Upper lobe of left lung (tissue), 6 donors: ENCODE measurements at regions not wholly inside any gene's neighbourhood (a gene's known extent, or its start where the extent isn't known, plus 50 kb on each side); places are given as distances from the start of the nearest gene placed in this dataset.

ENCODE experiments used
- ATAC-seq, 2 donors: fragments of 200-7000 bp; cut with Tn5 transposase; one replicate each; pipeline ENCODE4 v1.9.1; 2022; ENCODE audit warnings: mild to moderate bottlenecking in 2 of 2, moderate library complexity in 2 of 2; ENCODE audit not compliant: low FRiP score in 2 of 2
- DNase-seq, 2 donors: peaks; one replicate each; pipeline ENCODE4 v3.0.0-alpha.2; 2019 to 2020
- H3K27ac ChIP-seq, 4 donors: fragments of 200-600 bp; sonication (generic); one replicate each; pipeline ENCODE4 v1.5.1; 2016 to 2019
- H3K27me3 ChIP-seq, 4 donors: fragments of 200-600 bp; sonication (generic); one replicate each; pipeline ENCODE4 v1.5.1; 2017 to 2019
- H3K36me3 ChIP-seq, 4 donors: fragments of 200-600 bp; sonication (generic); one replicate each; pipeline ENCODE4 v1.5.1; 2016 to 2019
- H3K4me1 ChIP-seq, 4 donors: fragments of 200-600 bp; sonication (generic); one replicate each; pipeline ENCODE4 v1.5.1; 2018 to 2019
- H3K4me3 ChIP-seq, 4 donors: fragments of 200-600 bp; sonication (generic); one replicate each; pipeline ENCODE4 v1.5.1; 2017 to 2019; ENCODE audit warnings: mild to moderate bottlenecking in 2 of 4, moderate library complexity in 1 of 4
- H3K9me3 ChIP-seq, 4 donors: fragments of 200-600 bp; sonication (generic); one replicate each; pipeline ENCODE4 v1.5.1; 2018 to 2019
- EP300 ChIP-seq, 4 donors: sonication (generic); formaldehyde crosslinking; IDR thresholded peaks; one replicate each; pipeline ENCODE4 v1.5.1; 2017; ENCODE audit warnings: antibody characterized with exemption in 4 of 4, control low read depth in 2 of 4
- POLR2A ChIP-seq, 4 donors: fragments of 450-650 bp; IDR thresholded peaks; one replicate each; pipeline ENCODE4 v1.5.1; 2016 to 2017; ENCODE audit warnings: antibody characterized with exemption in 4 of 4, mild to moderate bottlenecking in 2 of 4
- POLR2AphosphoS5 ChIP-seq, 2 donors: sonication (generic); formaldehyde crosslinking; IDR thresholded peaks; one replicate each; pipeline ENCODE4 v1.5.1; 2017; ENCODE audit warnings: antibody characterized with exemption in 2 of 2
- WGBS, 2 donors: methylation state at CpG; one replicate each; pipeline ENCODE4 v1.1.5; 2017 to 2018; 5-methylcytosine and 5-hydroxymethylcytosine counted together
- TF ChIP-seq, protein P1 (sequence below), 6 experiments: fragments of 450-650 bp in 4 of 6; fragments of 200-600 bp in 2 of 6; sonication (generic) in 2 of 6; IDR thresholded peaks; one replicate each; pipeline ENCODE4 v1.5.1; 2016 to 2019; ENCODE audit warnings: antibody characterized with exemption in 6 of 6
- donor health status: DM: no; HTN: no; CAD: no; lungs with moderate emphysema.
- donor health status: DM: no; HTN: yes; CAD: no; lungs with severe emphysema.

DNA sequence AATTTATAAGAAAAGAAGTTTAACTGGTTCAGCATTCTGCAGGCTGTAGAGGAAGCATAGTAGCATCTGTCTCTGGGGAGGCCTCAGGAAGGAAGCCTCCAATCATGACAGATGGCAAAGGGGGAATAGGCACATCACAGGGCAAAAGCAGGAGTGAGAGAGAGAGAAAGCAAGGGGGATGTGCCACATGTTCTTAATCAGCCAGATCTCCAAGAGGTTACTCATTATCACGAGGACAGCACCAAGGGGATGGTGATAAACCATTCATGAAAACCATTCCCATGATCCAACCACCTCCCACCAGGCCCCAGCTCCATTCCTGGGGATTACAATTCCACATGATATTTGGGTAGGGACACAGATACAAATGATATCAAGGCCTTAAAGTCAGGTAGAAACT, 217.5 kb upstream of the TCF21 start:
- no peak overlapping the region for H3K27ac ChIP-seq
- no peak overlapping the region for H3K4me3 ChIP-seq
- H3K36me3 ChIP-seq = no peaks in the 10 kb centered on the region
- no peaks in the 10 kb centered on the region for H3K9me3 ChIP-seq
- no peak for DNase-seq
- no peak for ATAC-seq
- no peaks in the 10 kb centered on the region for H3K27me3 ChIP-seq
- 60 to 73% methylated on average over 1 of the region's 1 CpG for WGBS, 2 donors
- no peak for TF ChIP-seq POLR2AphosphoS5 (IDR thresholded peaks at IDR 0.05)
- TF ChIP-seq EP300 (IDR thresholded peaks at IDR 0.05) = no peak
- TF ChIP-seq, protein P1, sequence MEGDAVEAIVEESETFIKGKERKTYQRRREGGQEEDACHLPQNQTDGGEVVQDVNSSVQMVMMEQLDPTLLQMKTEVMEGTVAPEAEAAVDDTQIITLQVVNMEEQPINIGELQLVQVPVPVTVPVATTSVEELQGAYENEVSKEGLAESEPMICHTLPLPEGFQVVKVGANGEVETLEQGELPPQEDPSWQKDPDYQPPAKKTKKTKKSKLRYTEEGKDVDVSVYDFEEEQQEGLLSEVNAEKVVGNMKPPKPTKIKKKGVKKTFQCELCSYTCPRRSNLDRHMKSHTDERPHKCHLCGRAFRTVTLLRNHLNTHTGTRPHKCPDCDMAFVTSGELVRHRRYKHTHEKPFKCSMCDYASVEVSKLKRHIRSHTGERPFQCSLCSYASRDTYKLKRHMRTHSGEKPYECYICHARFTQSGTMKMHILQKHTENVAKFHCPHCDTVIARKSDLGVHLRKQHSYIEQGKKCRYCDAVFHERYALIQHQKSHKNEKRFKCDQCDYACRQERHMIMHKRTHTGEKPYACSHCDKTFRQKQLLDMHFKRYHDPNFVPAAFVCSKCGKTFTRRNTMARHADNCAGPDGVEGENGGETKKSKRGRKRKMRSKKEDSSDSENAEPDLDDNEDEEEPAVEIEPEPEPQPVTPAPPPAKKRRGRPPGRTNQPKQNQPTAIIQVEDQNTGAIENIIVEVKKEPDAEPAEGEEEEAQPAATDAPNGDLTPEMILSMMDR (IDR thresholded peaks at IDR 0.05) = no peak
- no peak for TF ChIP-seq POLR2A (IDR thresholded peaks at IDR 0.05)
- H3K4me1 ChIP-seq = no peaks in the 10 kb centered on the region

DNA sequence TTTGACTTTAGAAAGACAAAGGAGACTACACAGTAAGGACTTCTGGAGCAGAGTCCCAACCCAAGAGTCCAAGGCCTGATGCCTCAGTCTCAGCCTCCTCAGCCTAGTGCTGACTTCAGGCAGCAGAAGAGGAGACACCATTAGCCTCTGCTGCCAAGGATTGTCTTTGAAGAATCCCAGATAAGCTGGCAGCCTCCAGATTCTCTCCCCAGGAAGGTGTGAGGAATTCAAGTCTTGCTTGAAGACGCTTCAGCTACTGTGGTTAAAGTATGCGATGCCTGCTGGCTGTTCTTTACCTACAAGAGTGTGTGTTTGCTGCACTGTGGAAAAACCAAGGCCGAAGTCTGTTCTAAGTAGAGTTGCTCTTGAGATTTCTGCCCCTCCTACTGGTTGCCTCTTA, 215.9 kb upstream of the TCF21 start:
- no peaks in the 10 kb centered on the region for H3K27me3 ChIP-seq
- no peak overlapping the region for H3K27ac ChIP-seq
- DNase-seq = no peak
- no peak for ATAC-seq
- TF ChIP-seq, protein P1 (IDR thresholded peaks at IDR 0.05) = no peak
- TF ChIP-seq POLR2AphosphoS5 (IDR thresholded peaks at IDR 0.05) = no peak
- TF ChIP-seq POLR2A (IDR thresholded peaks at IDR 0.05) = no peak
- TF ChIP-seq EP300 (IDR thresholded peaks at IDR 0.05) = no peak
- H3K4me3 ChIP-seq = no peak overlapping the region
- WGBS, 2 donors = 57 to 92% methylated on average over 1 to 3 of the region's 3 CpGs
- no peaks in the 10 kb centered on the region for H3K36me3 ChIP-seq
- no peaks in the 10 kb centered on the region for H3K9me3 ChIP-seq
- no peaks in the 10 kb centered on the region for H3K4me1 ChIP-seq

DNA sequence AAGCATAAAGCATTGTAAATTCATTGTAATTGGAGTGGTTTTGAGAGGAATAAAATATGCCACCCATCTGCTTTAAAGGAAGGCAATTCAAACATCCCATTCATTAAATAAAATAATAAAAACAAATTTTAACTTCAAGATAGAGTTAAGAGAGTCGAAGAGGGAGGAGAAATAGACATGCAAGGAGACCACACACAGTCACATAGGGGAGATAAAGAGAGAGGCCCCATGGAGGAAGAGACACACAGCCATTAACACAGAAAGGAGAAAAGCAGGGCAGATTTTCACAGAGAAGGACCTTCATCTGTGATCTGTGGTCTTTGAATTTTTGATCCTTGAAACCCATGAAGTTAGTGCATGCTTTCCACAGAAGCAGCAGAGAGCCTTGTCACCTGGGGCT, 214.3 kb upstream of the TCF21 start:
- H3K27me3 ChIP-seq = no peaks in the 10 kb centered on the region
- TF ChIP-seq POLR2AphosphoS5 (IDR thresholded peaks at IDR 0.05) = no peak
- no peak for TF ChIP-seq POLR2A (IDR thresholded peaks at IDR 0.05)
- TF ChIP-seq EP300 (IDR thresholded peaks at IDR 0.05) = no peak
- TF ChIP-seq, protein P1 (IDR thresholded peaks at IDR 0.05) = no peak
- no peak overlapping the region for H3K4me3 ChIP-seq
- DNase-seq (no peak), ATAC-seq (no peak)
- WGBS, 2 donors = 32 to 36% methylated on average over 1 of the region's 1 CpG
- H3K4me1 ChIP-seq = no peaks in the 10 kb centered on the region
- H3K36me3 ChIP-seq = no peaks in the 10 kb centered on the region
- H3K27ac ChIP-seq = no peak overlapping the region
- no peaks in the 10 kb centered on the region for H3K9me3 ChIP-seq

DNA sequence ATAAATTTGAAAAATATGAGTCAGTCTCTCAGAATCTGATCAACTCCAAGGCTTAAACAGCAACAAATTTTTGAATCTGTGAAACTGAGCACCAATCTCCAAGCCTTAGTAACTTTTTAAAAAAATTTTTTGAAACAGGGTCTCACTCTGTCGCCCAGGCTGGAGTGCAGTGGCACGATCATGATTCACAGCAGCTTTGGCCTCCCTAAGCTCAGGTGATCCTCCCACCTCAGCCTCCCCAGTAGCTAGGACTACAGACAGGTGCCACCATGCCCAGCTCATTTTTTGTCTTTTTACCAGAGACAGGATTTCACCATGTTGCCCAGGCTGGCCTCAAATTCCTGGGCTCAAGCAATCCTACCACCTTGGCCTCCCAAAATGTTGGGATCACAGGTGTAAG, 207.9 kb upstream of the TCF21 start:
- WGBS, 2 donors = 86 to 100% methylated on average over 2 of the region's 2 CpGs
- DNase-seq = no peak
- H3K27me3 ChIP-seq = no peaks in the 10 kb centered on the region
- no peak for ATAC-seq
- no peaks in the 10 kb centered on the region for H3K9me3 ChIP-seq
- no peak overlapping the region for H3K27ac ChIP-seq
- no peaks in the 10 kb centered on the region for H3K36me3 ChIP-seq
- TF ChIP-seq, protein P1 (IDR thresholded peaks at IDR 0.05) = no peak
- TF ChIP-seq POLR2AphosphoS5 (IDR thresholded peaks at IDR 0.05) (no peak), POLR2A (IDR thresholded peaks at IDR 0.05) (no peak), EP300 (IDR thresholded peaks at IDR 0.05) (no peak)
- no peaks in the 10 kb centered on the region for H3K4me1 ChIP-seq
- H3K4me3 ChIP-seq = no peak overlapping the region

DNA sequence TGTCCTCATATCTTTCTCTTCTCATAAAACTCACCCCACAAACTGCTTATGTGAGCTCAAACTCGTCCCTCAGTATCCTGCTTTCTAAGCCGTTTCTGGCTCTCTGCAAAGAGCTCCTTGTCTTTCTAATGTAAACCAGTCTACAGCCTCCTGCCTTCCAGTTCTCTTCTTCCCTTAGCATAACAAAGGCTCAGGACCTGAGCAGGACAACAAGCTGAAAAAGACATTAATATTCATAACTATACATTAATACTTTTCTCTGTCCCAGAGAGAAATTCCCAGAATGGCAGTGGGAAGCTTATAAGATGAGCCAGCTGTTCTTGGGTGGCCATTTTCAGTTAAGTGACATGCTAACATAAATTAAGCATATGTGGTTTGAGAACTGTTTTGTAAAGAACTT, 207.0 kb upstream of the TCF21 start:
- no peak for ATAC-seq
- DNase-seq = no peak
- H3K27ac ChIP-seq = no peak overlapping the region
- 11 to 29% methylated on average over 2 of the region's 2 CpGs for WGBS, 2 donors
- no peak for TF ChIP-seq POLR2AphosphoS5 (IDR thresholded peaks at IDR 0.05)
- H3K27me3 ChIP-seq = no peaks in the 10 kb centered on the region
- no peak overlapping the region for H3K4me3 ChIP-seq
- no peaks in the 10 kb centered on the region for H3K9me3 ChIP-seq
- no peaks in the 10 kb centered on the region for H3K4me1 ChIP-seq
- no peaks in the 10 kb centered on the region for H3K36me3 ChIP-seq
